ENCODE measurements at regions not wholly inside any gene's neighbourhood (a gene's known extent, or its start where the extent isn't known, plus 50 kb on each side); places are given as distances from the start of the nearest gene placed in this dataset.

DNA sequence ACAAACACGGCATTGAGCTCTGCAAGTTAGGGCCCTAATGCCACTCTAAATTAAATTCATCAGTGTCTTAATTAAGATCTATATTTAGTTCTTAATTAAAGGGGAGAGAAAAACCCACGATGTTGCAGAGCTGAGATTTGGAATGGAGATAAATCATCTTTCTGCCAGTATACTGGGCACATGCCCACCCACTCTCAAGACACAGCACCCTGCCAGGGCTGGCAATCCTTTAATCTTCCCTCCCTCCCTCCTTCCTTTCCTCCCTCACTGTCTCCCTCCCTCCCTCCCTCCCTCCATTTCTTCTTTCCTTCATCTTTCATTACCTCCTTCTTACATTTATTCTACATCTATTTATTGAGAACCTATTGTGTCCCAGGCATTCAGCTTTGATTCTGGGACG lies 194.8 kb downstream of the BUD13 start:
- H3K27me3 ChIP-seq = peaks cover 0 to 49% of the 10 kb centered on the region in 2 donors
- H3K4me3 ChIP-seq = no peak overlapping the region
- intact Hi-C loops (cut with DNase I; ENCODE audit: low total_unique reads) = no loop called here
- no peak overlapping the region for H3K27ac ChIP-seq
- H3K9me3 ChIP-seq = no peaks in the 10 kb centered on the region
- H3K36me3 ChIP-seq = no peaks in the 10 kb centered on the region
- TF ChIP-seq, protein P1, sequence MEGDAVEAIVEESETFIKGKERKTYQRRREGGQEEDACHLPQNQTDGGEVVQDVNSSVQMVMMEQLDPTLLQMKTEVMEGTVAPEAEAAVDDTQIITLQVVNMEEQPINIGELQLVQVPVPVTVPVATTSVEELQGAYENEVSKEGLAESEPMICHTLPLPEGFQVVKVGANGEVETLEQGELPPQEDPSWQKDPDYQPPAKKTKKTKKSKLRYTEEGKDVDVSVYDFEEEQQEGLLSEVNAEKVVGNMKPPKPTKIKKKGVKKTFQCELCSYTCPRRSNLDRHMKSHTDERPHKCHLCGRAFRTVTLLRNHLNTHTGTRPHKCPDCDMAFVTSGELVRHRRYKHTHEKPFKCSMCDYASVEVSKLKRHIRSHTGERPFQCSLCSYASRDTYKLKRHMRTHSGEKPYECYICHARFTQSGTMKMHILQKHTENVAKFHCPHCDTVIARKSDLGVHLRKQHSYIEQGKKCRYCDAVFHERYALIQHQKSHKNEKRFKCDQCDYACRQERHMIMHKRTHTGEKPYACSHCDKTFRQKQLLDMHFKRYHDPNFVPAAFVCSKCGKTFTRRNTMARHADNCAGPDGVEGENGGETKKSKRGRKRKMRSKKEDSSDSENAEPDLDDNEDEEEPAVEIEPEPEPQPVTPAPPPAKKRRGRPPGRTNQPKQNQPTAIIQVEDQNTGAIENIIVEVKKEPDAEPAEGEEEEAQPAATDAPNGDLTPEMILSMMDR (IDR thresholded peaks at IDR 0.05) = no peak
- H3K4me1 ChIP-seq = peaks cover 0 to 15% (median 4%) of the 10 kb centered on the region in 4 donors
- no peak for DNase-seq

DNA sequence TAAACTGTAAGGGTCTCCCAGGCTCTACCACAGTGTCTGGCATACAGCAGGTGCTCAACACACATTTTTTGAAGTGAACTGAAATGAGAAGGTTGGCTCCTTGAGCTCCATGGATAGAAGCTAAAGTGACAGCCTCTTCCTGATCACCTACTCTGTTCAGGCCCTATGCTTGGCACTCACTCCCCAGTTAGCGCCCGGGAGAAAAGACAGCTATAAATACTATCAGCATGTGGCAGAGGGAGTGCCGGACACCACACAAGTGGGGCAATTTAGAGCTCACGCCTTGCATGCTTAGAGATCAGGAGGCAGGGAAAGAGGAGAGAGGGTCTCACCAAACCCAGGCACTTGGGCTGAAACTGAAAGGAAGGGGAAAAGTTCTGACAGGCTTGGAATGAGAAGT lies 195.5 kb downstream of the BUD13 start:
- no peaks in the 10 kb centered on the region for H3K36me3 ChIP-seq
- H3K27ac ChIP-seq = no peak overlapping the region
- no peak for DNase-seq
- intact Hi-C loops (cut with DNase I; ENCODE audit: low total_unique reads) = no loop called here
- H3K4me3 ChIP-seq = no peak overlapping the region
- no peaks in the 10 kb centered on the region for H3K9me3 ChIP-seq
- peaks cover 0 to 43% of the 10 kb centered on the region in 2 donors for H3K27me3 ChIP-seq
- peaks cover 0 to 15% (median 4%) of the 10 kb centered on the region in 4 donors for H3K4me1 ChIP-seq
- TF ChIP-seq, protein P1 (IDR thresholded peaks at IDR 0.05) = no peak

DNA sequence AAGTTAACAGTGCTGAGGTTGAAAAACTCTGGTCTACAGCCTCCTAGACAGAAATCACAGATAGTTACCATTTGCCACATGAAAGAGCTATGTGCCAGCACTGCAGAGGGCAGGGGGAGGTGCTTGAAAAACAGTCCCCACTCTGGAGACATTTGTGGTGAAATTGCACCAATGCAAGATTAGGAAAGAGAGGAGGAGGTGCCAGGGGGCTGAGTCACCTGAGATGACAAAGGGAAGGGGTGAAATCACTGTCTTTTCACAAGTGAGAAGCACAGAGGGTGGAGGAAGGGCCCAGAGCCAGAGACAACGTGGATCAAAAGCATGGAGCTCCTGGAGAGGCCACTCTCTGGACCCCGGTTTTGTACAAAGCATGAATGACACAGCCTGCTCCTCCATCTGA lies 196.3 kb downstream of the BUD13 start:
- intact Hi-C loops (cut with DNase I; ENCODE audit: low total_unique reads) = no loop called here

DNA sequence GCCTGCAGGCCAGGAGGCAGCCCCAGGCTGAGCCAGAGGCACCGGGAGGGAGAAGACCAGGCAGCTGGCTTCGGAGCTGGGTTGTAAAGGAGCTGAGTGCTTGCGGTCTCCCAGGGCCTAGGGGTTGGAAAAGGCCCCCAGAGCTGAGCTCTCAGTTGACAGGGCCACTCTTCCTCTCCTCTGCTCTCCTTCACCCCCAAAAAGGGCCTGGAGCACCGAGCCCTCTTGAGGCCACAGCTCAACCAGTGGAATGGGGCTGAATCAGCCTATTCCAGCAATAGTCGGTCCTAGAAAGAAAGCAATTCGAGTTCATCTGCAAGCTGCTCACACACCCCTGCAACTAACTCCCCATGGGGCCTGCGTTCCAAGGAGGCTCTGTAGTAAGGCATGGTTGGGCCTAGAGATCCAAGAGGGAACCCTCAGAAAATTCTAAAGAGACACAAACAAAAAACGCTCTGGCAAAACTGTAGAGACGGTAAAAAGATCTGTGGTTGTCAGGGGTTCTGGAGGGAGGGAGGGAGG lies 205.0 kb downstream of the BUD13 start:
- H3K4me3 ChIP-seq = no peak overlapping the region
- intact Hi-C loops (cut with DNase I; ENCODE audit: low total_unique reads) = no loop called here

More for the DNA sequence above, 196.3 kb downstream of the BUD13 start:
- DNase-seq = no peak
- H3K4me1 ChIP-seq = peaks cover 0 to 15% (median 4%) of the 10 kb centered on the region in 4 donors
- H3K4me3 ChIP-seq = no peak overlapping the region
- peaks cover 0 to 36% of the 10 kb centered on the region in 2 donors for H3K27me3 ChIP-seq
- H3K36me3 ChIP-seq = no peaks in the 10 kb centered on the region
- H3K9me3 ChIP-seq = no peaks in the 10 kb centered on the region
- no peak overlapping the region for H3K27ac ChIP-seq
- TF ChIP-seq, protein P1 (IDR thresholded peaks at IDR 0.05) = no peak

DNA sequence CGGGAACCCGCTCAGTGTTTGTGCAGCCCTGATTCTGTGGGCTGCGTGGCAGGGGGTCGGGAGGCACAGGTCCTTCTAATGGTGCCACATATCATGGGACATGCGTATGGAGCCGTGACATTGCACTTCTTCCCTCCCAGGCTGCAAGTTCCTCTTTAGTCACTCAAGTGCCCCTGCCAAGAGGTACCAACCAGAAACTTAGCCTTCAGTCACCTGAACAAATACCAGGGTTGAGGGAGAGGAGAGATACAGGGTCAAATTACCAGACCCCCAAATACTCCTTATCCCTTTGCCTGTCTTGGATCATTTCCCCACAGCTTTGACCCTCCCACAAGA lies 209.1 kb downstream of the BUD13 start:
- no peak for DNase-seq
- no peaks in the 10 kb centered on the region for H3K27me3 ChIP-seq
- H3K36me3 ChIP-seq = no peaks in the 10 kb centered on the region
- H3K9me3 ChIP-seq = no peaks in the 10 kb centered on the region
- peaks cover 0 to 8% (median 0%) of the 10 kb centered on the region in 4 donors for H3K4me1 ChIP-seq
- intact Hi-C loops (cut with DNase I; ENCODE audit: low total_unique reads) = no loop called here
- TF ChIP-seq, protein P1 (IDR thresholded peaks at IDR 0.05) = no peak
- no peak overlapping the region for H3K27ac ChIP-seq
- no peak overlapping the region for H3K4me3 ChIP-seq

More for the DNA sequence above, 205.0 kb downstream of the BUD13 start:
- H3K4me1 ChIP-seq = peaks cover 0 to 8% (median 0%) of the 10 kb centered on the region in 4 donors
- no peaks in the 10 kb centered on the region for H3K36me3 ChIP-seq
- H3K27me3 ChIP-seq = no peaks in the 10 kb centered on the region
- H3K27ac ChIP-seq = no peak overlapping the region
- no peak for DNase-seq
- no peaks in the 10 kb centered on the region for H3K9me3 ChIP-seq
- TF ChIP-seq, protein P1 (IDR thresholded peaks at IDR 0.05) = no peak
